Suprapubic skin (tissue), 4 donors: ENCODE measurements at regions not wholly inside any gene's neighbourhood (a gene's known extent, or its start where the extent isn't known, plus 50 kb on each side); places are given as distances from the start of the nearest gene placed in this dataset.

Source experiments
- CTCF ChIP-seq, 2 donors: fragments of 200-600 bp in 1 of 2; fragments of 450-650 bp in 1 of 2; sonication (generic) in 1 of 2; IDR thresholded peaks; one replicate each; pipeline ENCODE4 v1.5.1; 2016 to 2019; ENCODE audit warnings: antibody characterized with exemption in 2 of 2, mild to moderate bottlenecking in 1 of 2, moderate library complexity in 1 of 2
- EP300 ChIP-seq: sonication (generic); formaldehyde crosslinking; IDR thresholded peaks from one replicate; pipeline ENCODE4 v1.6.1; 2017; ENCODE audit warnings: antibody characterized with exemption
- POLR2A ChIP-seq, 2 donors: fragments of 450-650 bp; IDR thresholded peaks; one replicate each; pipeline ENCODE4 v1.6.1; 2017; ENCODE audit warnings: antibody characterized with exemption in 2 of 2, mild to moderate bottlenecking in 2 of 2, moderate library complexity in 2 of 2
- POLR2AphosphoS5 ChIP-seq, 3 donors: sonication (generic); formaldehyde crosslinking; IDR thresholded peaks; one replicate each; pipeline ENCODE4 v1.6.1; 2017; ENCODE audit warnings: antibody characterized with exemption in 3 of 3

- TF ChIP-seq CTCF (IDR thresholded peaks at IDR 0.05) (no peak), POLR2AphosphoS5 (IDR thresholded peaks at IDR 0.05) (no peak), POLR2A (IDR thresholded peaks at IDR 0.05) (no peak), EP300 (no peak)
These were observed 476.5 kb downstream of the NKX6-1 start for GRCh38 chr4:84022564-84022963.
